ENCODE measurements at regions not wholly inside any gene's neighbourhood (a gene's known extent, or its start where the extent isn't known, plus 50 kb on each side); places are given as distances from the start of the nearest gene placed in this dataset.

- H3K27ac ChIP-seq: no peak overlapping the region
- no peak overlapping the region for H3K4me3 ChIP-seq
- no peaks in the 10 kb centered on the region for H3K9me3 ChIP-seq
- no peak for TF ChIP-seq CTCF (IDR thresholded peaks at IDR 0.05)
- no peaks in the 10 kb centered on the region for H3K27me3 ChIP-seq
- no peaks in the 10 kb centered on the region for H3K4me1 ChIP-seq
- H3K36me3 ChIP-seq: no peaks in the 10 kb centered on the region
- no peak for DNase-seq (ENCODE audit: low spot score in 2 of 2)
- intact Hi-C loops (cut with DNase I): no loop called here
These were observed 296.7 kb downstream of the GLRX3 start for GRCh38 chr10:130432850-130433249.

GRCh38 chr10:130434446-130435385 is 298.5 kb downstream of the GLRX3 start:
- no peak for DNase-seq (ENCODE audit: low spot score in 2 of 2)
- H3K27ac ChIP-seq: no peak overlapping the region
- H3K9me3 ChIP-seq: no peaks in the 10 kb centered on the region
- no peak for TF ChIP-seq CTCF (IDR thresholded peaks at IDR 0.05)
- H3K4me1 ChIP-seq: no peaks in the 10 kb centered on the region
- no peaks in the 10 kb centered on the region for H3K36me3 ChIP-seq
- no peak overlapping the region for H3K4me3 ChIP-seq
- no peaks in the 10 kb centered on the region for H3K27me3 ChIP-seq
- intact Hi-C loops (cut with DNase I): no loop called here

GRCh38 chr10:130435961-130436360 is 299.8 kb downstream of the GLRX3 start:
- H3K9me3 ChIP-seq: no peaks in the 10 kb centered on the region
- H3K27me3 ChIP-seq: no peaks in the 10 kb centered on the region
- H3K4me1 ChIP-seq: no peaks in the 10 kb centered on the region
- TF ChIP-seq CTCF (IDR thresholded peaks at IDR 0.05): no peak
- intact Hi-C loops (cut with DNase I): no loop called here
- H3K27ac ChIP-seq: no peak overlapping the region
- DNase-seq (ENCODE audit: low spot score in 2 of 2): no peak
- no peaks in the 10 kb centered on the region for H3K36me3 ChIP-seq
- H3K4me3 ChIP-seq: no peak overlapping the region

- TF ChIP-seq CTCF (IDR thresholded peaks at IDR 0.05): no peak
- Histone ChIP-seq H3K27me3 (no peaks in the 10 kb centered on the region), H3K4me3 (no peak overlapping the region), H3K27ac (no peak overlapping the region), H3K9me3 (no peaks in the 10 kb centered on the region), H3K36me3 (no peaks in the 10 kb centered on the region), H3K4me1 (no peaks in the 10 kb centered on the region)
- intact Hi-C loops (cut with DNase I): no loop called here
- no peak for DNase-seq (ENCODE audit: low spot score in 2 of 2)
These were observed 302.7 kb downstream of the GLRX3 start for GRCh38 chr10:130438861-130439260.

- TF ChIP-seq CTCF (IDR thresholded peaks at IDR 0.05): no peak
- Histone ChIP-seq H3K4me3 (no peak overlapping the region), H3K27me3 (no peaks in the 10 kb centered on the region), H3K27ac (no peak overlapping the region), H3K4me1 (no peaks in the 10 kb centered on the region), H3K9me3 (no peaks in the 10 kb centered on the region), H3K36me3 (no peaks in the 10 kb centered on the region)
- no peak for DNase-seq (ENCODE audit: low spot score in 2 of 2)
- intact Hi-C loops (cut with DNase I): no loop called here
These were observed 303.6 kb downstream of the GLRX3 start for GRCh38 chr10:130439766-130440165.

Data from ascending aorta (tissue), 2 donors.